ENCODE measurements at regions not wholly inside any gene's neighbourhood (a gene's known extent, or its start where the extent isn't known, plus 50 kb on each side); places are given as distances from the start of the nearest gene placed in this dataset.
"Not testable (repeated sequence)": the region's sequence is repeated elsewhere in the genome, so short reads cannot be mapped to it uniquely, and the experiment has no call there.

GRCh38 chr3:95731753-95732152, 1082.6 kb upstream of the EPHA6 start:
- Histone ChIP-seq H3K27ac (no peak overlapping the region), H3K36me3 (replicated peaks; ENCODE audit: insufficient read depth, low read depth) (no peaks in the 10 kb centered on the region), H3K4me3 (no peak overlapping the region), H2AFZ (no peak overlapping the region), H3K79me2 (no peaks in the 10 kb centered on the region), H3K4me2 (no peak overlapping the region), H3K9me3 (ENCODE audit: low read depth) (no peaks in the 10 kb centered on the region), H3K4me1 (ENCODE audit: insufficient read depth) (no peaks in the 10 kb centered on the region), H3K9me2 (replicated peaks; ENCODE audit: insufficient read depth) (no peaks in the 10 kb centered on the region), H3K27me3 (no peaks in the 10 kb centered on the region), H4K20me1 (ENCODE audit: insufficient read depth, poor library complexity, severe bottlenecking) (no peaks in the 10 kb centered on the region)
- DNase-seq (ENCODE audit: low spot score) = no peak
- whole genome bisulfite sequencing (ENCODE audit: low lambda C conversion rate, missing lambda C conversion rate) = 93% methylated on average over 1 of the region's 1 CpG
- TF ChIP-seq CTCF (IDR thresholded peaks at IDR 0.05; ENCODE audit: poor library complexity) (no peak), EZH2phosphoT487 (IDR thresholded peaks at IDR 0.05; ENCODE audit: low read depth, severe bottlenecking, unreplicated experiment) (no peak), EZH2 (IDR thresholded peaks at IDR 0.05; ENCODE audit: borderline replicate concordance) (no peak)

- H3K27ac ChIP-seq = no peak overlapping the region
- H3K4me2 ChIP-seq = no peak overlapping the region
- no peaks in the 10 kb centered on the region for H3K36me3 ChIP-seq (replicated peaks; ENCODE audit: insufficient read depth, low read depth)
- TF ChIP-seq CTCF (IDR thresholded peaks at IDR 0.05; ENCODE audit: poor library complexity) (no peak), EZH2phosphoT487 (IDR thresholded peaks at IDR 0.05; ENCODE audit: low read depth, severe bottlenecking, unreplicated experiment) (no peak), EZH2 (IDR thresholded peaks at IDR 0.05; ENCODE audit: borderline replicate concordance) (no peak)
- H4K20me1 ChIP-seq (ENCODE audit: insufficient read depth, poor library complexity, severe bottlenecking) = no peaks in the 10 kb centered on the region
- H2AFZ ChIP-seq = no peak overlapping the region
- no peak overlapping the region for H3K4me3 ChIP-seq
- no peaks in the 10 kb centered on the region for H3K9me3 ChIP-seq (ENCODE audit: low read depth)
- H3K4me1 ChIP-seq (ENCODE audit: insufficient read depth) = no peaks in the 10 kb centered on the region
- H3K27me3 ChIP-seq = no peaks in the 10 kb centered on the region
- no peaks in the 10 kb centered on the region for H3K9me2 ChIP-seq (replicated peaks; ENCODE audit: insufficient read depth)
- DNase-seq (ENCODE audit: low spot score) = no peak
- WGBS (ENCODE audit: low lambda C conversion rate, missing lambda C conversion rate) = 83% methylated on average over 1 of the region's 1 CpG
- no peaks in the 10 kb centered on the region for H3K79me2 ChIP-seq
These were observed 1081.1 kb upstream of the EPHA6 start for GRCh38 chr3:95733336-95733735.

DNA sequence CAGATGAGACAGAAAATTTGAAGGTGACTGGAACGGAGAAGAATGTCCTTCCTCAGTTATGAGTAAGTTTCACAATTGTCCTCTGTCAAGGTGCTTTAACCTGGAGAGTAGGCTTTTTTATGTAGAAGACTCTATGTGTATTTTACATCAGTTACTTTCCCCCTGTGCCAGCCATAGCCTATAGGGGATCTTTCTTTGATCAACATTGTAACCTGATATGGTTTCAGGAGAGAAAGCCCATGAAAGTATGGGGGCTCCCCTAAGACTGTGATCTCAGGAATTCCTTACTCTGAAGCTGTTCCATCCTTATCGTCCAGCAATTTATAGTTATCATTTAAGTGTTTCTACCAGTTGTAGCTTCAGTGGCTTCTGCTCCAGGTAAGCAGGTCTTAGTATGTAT, 1076.3 kb upstream of the EPHA6 start:
- Histone ChIP-seq H3K9me3 (ENCODE audit: low read depth) (no peaks in the 10 kb centered on the region), H4K20me1 (ENCODE audit: insufficient read depth, poor library complexity, severe bottlenecking) (no peaks in the 10 kb centered on the region), H3K4me1 (ENCODE audit: insufficient read depth) (no peaks in the 10 kb centered on the region), H3K9me2 (replicated peaks; ENCODE audit: insufficient read depth) (no peaks in the 10 kb centered on the region), H2AFZ (no peak overlapping the region), H3K4me2 (no peak overlapping the region), H3K79me2 (no peaks in the 10 kb centered on the region), H3K27ac (no peak overlapping the region), H3K36me3 (replicated peaks; ENCODE audit: insufficient read depth, low read depth) (no peaks in the 10 kb centered on the region), H3K4me3 (no peak overlapping the region), H3K27me3 (no peaks in the 10 kb centered on the region)
- no peak for DNase-seq (ENCODE audit: low spot score)
- 69% methylated on average over 2 of the region's 2 CpGs for WGBS (ENCODE audit: low lambda C conversion rate, missing lambda C conversion rate)
- TF ChIP-seq EZH2 (IDR thresholded peaks at IDR 0.05; ENCODE audit: borderline replicate concordance) = no peak
- TF ChIP-seq CTCF (IDR thresholded peaks at IDR 0.05; ENCODE audit: poor library complexity) = no peak
- TF ChIP-seq EZH2phosphoT487 (IDR thresholded peaks at IDR 0.05; ENCODE audit: low read depth, severe bottlenecking, unreplicated experiment) = no peak

DNA sequence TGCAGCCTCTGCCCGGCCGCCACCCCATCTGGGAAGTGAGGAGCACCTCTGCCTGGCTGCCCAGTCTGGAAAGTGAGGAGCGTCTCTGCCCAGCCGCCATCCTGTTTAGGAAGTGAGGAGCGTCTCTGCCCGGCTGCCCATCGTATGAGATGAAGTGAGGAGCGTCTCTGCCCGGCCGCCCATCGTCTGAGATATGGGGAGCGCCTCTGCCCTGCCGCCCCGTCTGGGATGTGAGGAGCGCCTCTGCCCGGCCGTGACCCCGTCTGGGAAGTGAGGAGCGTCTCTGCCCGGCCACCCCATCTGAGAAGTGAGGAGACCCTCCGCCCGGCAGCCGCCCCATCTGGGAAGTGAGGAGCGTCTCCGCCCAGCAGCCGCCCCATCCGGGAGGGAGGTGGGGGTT, 1069.5 kb upstream of the EPHA6 start:
- H3K4me3 ChIP-seq; H3K9me3 ChIP-seq (ENCODE audit: low read depth); H2AFZ ChIP-seq; H3K27me3 ChIP-seq; H3K4me1 ChIP-seq (ENCODE audit: insufficient read depth); H3K79me2 ChIP-seq; H3K9me2 ChIP-seq (replicated peaks; ENCODE audit: insufficient read depth); DNase-seq (ENCODE audit: low spot score); H3K4me2 ChIP-seq; H3K27ac ChIP-seq; H4K20me1 ChIP-seq (ENCODE audit: insufficient read depth, poor library complexity, severe bottlenecking); H3K36me3 ChIP-seq (replicated peaks; ENCODE audit: insufficient read depth, low read depth): not testable (repeated sequence)
- 95% methylated on average over 7 of the region's 27 CpGs for WGBS (ENCODE audit: low lambda C conversion rate, missing lambda C conversion rate)
